GM12801 (cell line): ENCODE measurements at regions not wholly inside any gene's neighbourhood (a gene's known extent, or its start where the extent isn't known, plus 50 kb on each side); places are given as distances from the start of the nearest gene placed in this dataset.

Source experiments
- TF ChIP-seq, protein P1 (sequence below): IDR thresholded peaks from one replicate; pipeline ENCODE4 v1.5.1; 2011; ENCODE audit warnings: control low read depth; ENCODE audit not compliant: insufficient read length; ENCODE audit errors: extremely low read depth

GRCh38 chr4:38490753-38491446 is 173.1 kb upstream of the KLF3 start:
- TF ChIP-seq, protein P1, sequence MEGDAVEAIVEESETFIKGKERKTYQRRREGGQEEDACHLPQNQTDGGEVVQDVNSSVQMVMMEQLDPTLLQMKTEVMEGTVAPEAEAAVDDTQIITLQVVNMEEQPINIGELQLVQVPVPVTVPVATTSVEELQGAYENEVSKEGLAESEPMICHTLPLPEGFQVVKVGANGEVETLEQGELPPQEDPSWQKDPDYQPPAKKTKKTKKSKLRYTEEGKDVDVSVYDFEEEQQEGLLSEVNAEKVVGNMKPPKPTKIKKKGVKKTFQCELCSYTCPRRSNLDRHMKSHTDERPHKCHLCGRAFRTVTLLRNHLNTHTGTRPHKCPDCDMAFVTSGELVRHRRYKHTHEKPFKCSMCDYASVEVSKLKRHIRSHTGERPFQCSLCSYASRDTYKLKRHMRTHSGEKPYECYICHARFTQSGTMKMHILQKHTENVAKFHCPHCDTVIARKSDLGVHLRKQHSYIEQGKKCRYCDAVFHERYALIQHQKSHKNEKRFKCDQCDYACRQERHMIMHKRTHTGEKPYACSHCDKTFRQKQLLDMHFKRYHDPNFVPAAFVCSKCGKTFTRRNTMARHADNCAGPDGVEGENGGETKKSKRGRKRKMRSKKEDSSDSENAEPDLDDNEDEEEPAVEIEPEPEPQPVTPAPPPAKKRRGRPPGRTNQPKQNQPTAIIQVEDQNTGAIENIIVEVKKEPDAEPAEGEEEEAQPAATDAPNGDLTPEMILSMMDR, result no peak

DNA sequence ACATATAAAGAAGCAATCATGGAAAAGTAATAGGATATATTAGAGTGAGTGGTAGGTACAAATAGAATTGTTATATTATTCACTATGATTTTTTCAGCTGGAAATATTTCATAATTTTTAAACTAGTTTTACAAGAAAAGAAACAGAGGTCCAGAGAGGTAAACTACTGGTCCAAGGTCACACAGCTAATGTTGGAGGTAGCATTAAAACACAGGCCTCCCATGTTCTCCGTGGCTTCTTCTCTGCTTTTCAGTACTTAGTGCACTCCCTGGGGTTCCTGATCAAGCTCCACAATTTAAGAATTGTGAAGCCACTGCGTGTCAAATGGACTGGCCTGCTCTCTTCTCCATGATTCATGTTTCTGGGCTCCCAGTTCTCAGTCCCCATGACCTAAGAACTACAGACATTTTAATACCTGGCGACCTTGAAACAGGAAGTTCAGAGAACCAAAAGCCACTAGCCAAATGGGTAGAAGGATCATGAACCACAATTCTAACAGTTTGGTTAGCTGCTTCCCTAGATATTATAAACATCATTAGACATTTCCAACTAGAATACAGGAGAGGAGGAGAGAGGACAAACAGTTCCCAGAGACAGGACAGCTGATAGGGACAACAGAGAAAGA is 172.0 kb upstream of the KLF3 start:
- TF ChIP-seq, protein P1, result no peak

GRCh38 chr4:38493066-38493465 is 170.9 kb upstream of the KLF3 start:
- TF ChIP-seq, protein P1, result no peak

DNA sequence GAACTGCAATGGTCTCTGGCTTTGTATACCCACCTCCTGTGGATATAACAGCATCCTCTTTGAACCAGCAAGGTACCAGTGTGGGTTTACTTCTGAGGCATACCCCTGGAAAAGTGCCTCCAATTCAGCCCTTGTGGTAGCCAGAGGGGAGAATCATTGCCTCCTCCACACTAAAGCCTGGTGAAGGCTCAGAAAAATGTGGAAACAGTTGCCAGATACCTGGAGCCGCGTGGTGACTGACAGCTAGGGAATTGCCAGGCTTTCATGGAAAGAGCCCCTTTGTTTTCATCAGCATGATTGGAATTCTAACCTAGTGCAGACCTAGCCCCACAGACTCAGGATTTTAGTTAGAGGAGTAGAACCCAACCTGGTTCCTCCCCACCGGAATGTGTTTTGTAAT is 168.6 kb upstream of the KLF3 start:
- TF ChIP-seq, protein P1, result no peak

DNA sequence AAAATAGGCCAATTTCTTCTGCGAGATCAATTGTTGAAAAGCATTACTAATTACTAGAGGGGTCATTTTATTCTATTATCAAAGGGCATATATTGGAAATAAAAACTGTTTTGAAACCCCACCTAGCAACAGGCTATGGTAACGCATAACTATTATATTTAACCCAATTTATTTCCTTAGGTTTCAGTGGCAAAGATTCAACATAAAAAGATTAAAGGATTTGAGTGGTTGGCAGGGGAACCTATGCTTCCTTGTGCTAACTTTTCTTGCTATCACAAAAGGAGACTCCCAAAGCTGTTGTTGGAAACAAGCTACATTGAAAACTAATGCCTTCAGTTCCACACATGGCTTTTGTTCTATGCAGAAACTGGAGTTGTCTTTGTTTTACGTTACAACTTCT is 166.9 kb upstream of the KLF3 start:
- TF ChIP-seq, protein P1, result no peak

DNA sequence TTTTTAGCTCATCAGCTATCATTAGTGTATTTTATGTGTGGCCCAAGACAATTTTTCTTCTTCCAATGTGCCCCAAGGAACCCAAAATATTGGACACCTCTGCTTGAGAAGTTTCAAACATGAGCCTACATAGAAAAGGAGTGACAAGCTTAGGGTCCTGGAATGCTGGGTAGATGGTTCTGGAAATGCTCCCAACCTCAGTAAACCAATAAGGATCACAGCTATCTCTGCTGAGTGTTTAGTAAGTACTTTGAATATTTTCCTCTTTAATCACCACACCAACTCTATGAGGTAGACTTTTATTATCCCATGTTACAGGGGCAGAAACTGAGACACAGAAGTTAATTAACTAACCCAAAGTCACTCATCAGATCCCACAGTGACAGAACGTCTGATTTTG is 164.9 kb upstream of the KLF3 start:
- TF ChIP-seq, protein P1, result no peak

DNA sequence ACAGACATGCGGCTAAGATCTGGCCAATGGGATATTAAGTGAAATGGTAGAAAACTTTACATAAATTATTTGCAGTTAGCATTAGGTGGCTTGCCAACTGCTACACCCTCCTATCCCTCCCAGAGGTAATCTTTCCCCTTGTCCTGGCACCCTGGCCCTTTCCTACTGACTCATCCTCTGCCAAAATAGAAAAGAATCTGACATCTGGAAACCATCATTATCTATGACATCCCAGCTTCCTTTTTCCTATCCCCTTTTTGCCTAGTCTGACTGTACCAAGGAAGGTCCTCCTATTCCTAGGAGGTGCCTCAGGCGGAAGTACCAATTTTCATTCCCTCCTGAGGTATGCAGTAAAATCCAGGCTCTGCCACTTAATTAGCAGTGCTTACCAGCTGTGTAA is 163.6 kb upstream of the KLF3 start:
- TF ChIP-seq, protein P1, result no peak
